NCI-H524 (cell line): ENCODE measurements at regions not wholly inside any gene's neighbourhood (a gene's known extent, or its start where the extent isn't known, plus 50 kb on each side); places are given as distances from the start of the nearest gene placed in this dataset.
"Not testable (repeated sequence)": the region's sequence is repeated elsewhere in the genome, so short reads cannot be mapped to it uniquely, and the experiment has no call there.

Experiments used
- DNase-seq, 2 experiments: peaks; one replicate each; lab custom pipeline; 2025; lab: John Stamatoyannopoulos, UW

DNA sequence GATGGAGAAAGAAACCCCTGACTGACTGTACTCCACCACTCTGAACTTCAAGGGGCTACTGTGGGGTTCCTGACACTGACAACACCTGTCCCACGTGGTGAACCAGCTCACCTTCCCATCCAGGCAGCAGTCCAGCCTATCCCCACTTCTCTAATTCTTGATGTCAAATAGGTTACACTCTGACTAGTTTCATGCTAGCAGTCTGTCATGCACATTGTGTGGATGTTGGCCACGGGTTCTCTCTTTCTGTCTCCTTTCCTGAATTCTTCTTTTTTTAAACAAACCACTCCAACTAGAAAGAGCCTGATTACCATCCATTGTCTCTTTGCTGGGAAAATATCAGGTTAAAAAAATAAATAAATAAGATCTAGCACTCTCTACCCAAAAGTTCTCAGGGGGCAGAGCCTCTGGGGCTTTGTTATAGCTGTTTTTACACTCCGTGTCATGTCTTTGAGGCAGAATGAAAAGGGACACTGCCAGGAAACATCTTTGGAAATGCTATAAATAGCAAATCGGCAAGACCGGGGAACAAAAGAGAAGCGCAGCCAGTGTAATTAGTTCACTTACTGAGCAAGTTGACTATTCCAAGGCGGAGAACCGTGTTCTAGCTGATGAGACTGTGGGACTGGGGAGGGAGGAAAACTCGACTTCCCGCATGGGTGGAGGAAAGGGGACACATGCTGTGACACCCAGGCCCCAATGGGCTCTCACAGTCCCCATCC lies 356.1 kb downstream of the OMA1 start:
- DNase-seq: no peak

DNA sequence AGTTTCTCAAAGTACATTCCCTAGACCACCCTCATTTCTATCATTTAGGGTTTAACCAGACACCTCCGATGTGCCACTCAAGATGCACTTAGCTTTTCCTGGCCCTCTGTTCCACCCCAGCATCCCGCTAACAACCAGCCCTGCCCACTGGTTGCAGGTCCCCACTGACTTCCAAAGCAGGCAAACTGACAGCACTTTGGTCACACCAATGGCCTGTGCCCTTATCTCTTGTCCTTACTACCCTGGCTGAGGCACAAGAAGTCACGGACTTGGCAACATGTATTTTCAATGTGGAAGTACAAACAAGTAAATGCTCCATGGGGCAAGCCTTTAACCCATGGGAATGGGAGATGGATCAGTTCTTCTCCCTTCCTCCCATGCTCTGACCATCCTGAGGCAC lies 357.1 kb downstream of the OMA1 start:
- no peak for DNase-seq

- no peak for DNase-seq
Observed at GRCh38 chr1:58183286-58183685, 363.2 kb downstream of the OMA1 start.

- DNase-seq: no peak
Observed at GRCh38 chr1:58180537-58180936, 366.0 kb downstream of the OMA1 start.

DNA sequence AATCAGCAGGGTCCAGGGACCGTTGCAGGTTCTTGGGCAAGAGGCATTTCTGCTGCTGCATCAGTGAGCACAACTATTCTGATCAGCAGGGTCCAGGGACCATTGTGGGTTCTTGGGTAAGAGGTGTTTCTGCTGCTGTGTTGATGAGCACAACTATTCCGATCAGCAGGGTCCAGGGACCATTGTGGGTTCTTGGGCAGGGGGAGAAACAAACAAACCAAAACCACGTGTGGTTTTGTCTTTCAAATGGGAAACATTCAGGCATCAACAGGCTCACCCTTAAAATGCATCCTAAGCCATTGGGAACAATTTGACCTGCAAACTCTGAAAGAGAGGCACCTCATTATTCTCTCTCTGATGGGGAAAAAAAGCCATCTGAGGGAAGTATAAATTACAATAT lies 377.4 kb downstream of the OMA1 start:
- not testable (repeated sequence) for DNase-seq

DNA sequence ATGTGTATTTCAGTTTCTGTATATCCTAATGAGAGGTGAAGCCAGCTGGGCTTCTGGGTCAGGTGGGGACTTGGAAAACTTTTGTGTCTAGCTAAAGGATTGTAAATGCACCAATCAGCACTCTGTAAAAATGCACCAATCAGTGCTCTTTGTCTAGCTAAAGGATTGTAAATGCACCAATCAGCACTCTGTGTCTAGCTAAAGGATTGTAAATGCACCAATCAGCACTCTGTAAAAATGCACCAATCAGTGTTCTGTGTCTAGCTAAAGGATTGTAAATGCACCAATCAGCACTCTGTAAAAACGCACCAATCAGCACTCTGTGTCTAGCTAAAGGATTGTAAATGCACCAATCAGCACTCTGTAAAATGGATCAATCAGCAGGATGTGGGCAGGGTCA lies 379.4 kb downstream of the OMA1 start:
- DNase-seq: not testable (repeated sequence)

- DNase-seq: no peak
Observed at GRCh38 chr1:58166417-58166816, 380.1 kb downstream of the OMA1 start.

GRCh38 chr1:58165073-58165472 lies 381.5 kb downstream of the OMA1 start:
- DNase-seq: no peak

GRCh38 chr1:58162952-58163550 lies 383.5 kb downstream of the OMA1 start:
- peak; percentile 1 to 49 for DNase-seq

DNA sequence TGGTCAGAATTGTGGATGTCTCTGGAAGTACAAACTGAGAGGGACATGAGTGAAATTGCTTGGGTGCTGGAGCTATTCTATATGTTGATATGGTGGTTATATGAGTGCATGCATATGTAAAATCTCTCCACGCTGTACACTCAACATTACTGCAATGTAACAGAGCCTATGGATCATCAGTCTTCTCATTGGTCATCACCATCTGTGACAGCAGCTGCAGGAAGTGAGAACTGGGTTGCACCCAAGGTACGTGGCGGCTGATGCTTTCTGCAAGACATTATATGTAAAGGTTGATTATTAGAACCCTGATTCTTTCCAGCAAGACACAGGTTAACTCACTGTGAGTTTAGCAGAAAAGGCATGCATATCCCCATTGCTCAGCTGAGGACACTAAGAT lies 387.1 kb downstream of the OMA1 start:
- DNase-seq: no peak

DNA sequence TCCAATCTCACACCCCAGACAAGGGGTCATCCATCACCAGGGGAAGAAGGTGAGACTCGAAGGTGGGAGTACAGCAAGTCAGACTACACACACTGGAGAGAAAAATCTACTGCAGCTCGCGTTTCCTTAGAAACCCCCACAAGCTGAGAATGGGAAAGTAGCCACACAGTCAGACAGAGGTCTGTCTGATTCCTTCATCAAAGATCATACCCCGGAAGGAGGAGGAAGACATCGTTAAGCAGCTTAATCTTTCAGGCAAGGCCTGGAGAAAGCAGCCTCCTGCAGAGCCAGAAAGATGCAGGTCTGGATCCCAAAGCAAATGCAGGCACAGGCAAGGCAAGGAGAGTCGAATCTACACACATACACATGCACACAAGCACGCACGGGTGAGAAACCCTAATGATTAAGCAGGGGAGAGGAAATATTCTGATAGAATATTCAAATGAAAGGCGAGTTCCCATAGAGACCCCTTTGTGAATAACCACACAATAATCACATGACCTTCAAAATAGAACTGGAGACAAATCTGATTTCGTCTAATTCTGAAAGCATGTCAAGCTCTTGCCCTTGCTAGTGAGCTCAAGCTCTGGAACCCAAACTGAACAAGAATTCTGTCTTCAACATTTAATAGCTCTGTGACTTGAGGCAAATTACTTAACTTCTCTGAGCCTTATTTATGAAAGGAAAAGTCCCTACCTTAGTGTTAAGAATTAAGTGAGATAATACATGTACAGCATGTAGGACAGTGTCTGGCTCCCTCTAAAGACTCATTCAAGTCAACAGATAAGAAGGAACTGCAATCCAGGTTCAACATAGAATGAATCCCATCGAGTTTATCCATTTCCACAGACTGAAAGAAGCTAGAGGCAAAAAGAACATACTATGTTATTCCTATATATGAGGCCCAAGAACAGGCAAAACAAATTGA lies 387.8 kb downstream of the OMA1 start:
- no peak for DNase-seq

- no peak for DNase-seq
Observed at GRCh38 chr1:58158016-58158415, 388.5 kb downstream of the OMA1 start.

- DNase-seq: no peak
Observed at GRCh38 chr1:58157256-58157655, 389.3 kb downstream of the OMA1 start.

GRCh38 chr1:58156831-58157230 lies 389.7 kb downstream of the OMA1 start:
- no peak for DNase-seq

- no peak for DNase-seq
Observed at GRCh38 chr1:58156124-58156468, 390.4 kb downstream of the OMA1 start.

- peak; percentile 19 for DNase-seq
Observed at GRCh38 chr1:58155418-58156123, 391.0 kb downstream of the OMA1 start.

GRCh38 chr1:58154256-58154655 lies 392.3 kb downstream of the OMA1 start:
- no peak for DNase-seq

DNA sequence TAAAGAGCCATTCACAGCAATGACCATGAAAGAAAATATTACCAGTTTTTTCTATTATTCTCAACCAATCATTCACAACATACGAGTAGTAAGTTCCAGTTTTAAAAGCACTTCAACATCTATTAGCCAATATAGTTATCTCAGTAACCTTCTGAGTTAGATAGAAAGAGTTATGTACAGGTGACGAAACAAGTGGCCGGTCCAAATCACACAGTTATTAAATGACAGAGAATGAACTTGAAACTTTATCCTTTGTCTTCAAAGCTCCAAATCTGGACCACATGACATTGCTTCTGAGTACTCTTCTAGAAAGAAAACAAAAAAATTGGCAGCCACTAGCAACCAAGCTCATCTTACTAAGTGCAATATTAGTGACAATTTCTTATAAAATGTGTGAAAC lies 393.8 kb downstream of the OMA1 start:
- no peak for DNase-seq

GRCh38 chr1:58149271-58149812 lies 397.2 kb downstream of the OMA1 start:
- DNase-seq: no peak

DNA sequence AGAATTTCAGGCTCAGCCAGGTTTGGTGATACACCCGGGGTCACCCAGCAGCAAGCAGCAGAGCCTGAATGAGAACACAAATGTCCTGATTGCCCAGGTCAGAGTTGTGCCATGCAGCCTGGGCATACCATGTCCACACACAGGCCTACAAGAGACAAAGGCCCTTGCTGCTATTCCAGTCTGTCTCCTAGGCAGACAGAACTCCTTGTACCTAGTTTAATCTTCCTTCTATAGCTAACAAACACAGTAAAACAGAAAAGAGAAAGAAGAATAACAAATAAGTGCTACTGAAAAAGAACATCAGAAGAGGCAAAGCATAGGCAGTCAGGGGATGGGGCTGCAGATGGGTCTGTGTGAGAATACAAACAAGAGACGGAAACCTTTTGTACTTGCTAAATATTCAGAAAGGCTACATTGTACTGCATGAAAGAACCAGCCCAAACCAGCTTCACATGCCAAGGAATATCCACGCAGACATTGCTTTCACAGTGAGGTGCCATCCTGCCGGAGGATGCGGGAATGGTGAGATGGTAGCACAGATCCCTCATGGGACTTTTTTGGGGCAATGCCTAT lies 401.7 kb downstream of the OMA1 start:
- no peak for DNase-seq

GRCh38 chr1:58143972-58144697 lies 402.4 kb downstream of the OMA1 start:
- peak; percentile 45 to 84 for DNase-seq
